ENCODE measurements at regions not wholly inside any gene's neighbourhood (a gene's known extent, or its start where the extent isn't known, plus 50 kb on each side); places are given as distances from the start of the nearest gene placed in this dataset.

DNA sequence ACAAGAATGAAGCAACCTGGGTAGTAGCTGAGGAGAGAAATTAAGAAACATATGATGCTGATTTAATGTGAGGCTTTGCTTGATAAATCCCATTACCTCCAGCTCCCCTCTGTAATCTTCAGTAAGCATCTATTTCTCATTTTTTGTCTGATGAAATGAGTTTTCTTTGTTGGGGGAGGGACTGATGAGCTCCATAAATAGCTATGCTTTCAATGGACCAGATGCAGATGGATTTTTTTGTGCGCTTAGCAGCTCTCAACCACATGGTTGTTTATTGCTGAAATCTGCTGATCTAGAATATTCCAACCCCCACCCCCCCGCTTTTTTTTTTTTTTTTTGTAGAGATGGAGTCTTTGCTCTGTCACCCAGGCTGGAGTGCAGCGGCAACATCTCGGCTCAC lies 1082.0 kb downstream of the RAPGEF2 start:
- TF ChIP-seq, protein P1, sequence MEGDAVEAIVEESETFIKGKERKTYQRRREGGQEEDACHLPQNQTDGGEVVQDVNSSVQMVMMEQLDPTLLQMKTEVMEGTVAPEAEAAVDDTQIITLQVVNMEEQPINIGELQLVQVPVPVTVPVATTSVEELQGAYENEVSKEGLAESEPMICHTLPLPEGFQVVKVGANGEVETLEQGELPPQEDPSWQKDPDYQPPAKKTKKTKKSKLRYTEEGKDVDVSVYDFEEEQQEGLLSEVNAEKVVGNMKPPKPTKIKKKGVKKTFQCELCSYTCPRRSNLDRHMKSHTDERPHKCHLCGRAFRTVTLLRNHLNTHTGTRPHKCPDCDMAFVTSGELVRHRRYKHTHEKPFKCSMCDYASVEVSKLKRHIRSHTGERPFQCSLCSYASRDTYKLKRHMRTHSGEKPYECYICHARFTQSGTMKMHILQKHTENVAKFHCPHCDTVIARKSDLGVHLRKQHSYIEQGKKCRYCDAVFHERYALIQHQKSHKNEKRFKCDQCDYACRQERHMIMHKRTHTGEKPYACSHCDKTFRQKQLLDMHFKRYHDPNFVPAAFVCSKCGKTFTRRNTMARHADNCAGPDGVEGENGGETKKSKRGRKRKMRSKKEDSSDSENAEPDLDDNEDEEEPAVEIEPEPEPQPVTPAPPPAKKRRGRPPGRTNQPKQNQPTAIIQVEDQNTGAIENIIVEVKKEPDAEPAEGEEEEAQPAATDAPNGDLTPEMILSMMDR (IDR thresholded peaks at IDR 0.05; ENCODE audit: low read depth, low read length): no peak
- DNase-seq (ENCODE audit: extremely low read depth, low read depth): no peak

GRCh38 chr4:160193787-160194186 lies 1090.9 kb downstream of the RAPGEF2 start:
- TF ChIP-seq, protein P1 (IDR thresholded peaks at IDR 0.05; ENCODE audit: low read depth, low read length): no peak
- DNase-seq (ENCODE audit: extremely low read depth, low read depth): no peak

- no peak for DNase-seq (ENCODE audit: extremely low read depth, low read depth)
- TF ChIP-seq, protein P1 (IDR thresholded peaks at IDR 0.05; ENCODE audit: low read depth, low read length): no peak
These were observed 1091.8 kb downstream of the RAPGEF2 start for GRCh38 chr4:160194716-160195115.

GRCh38 chr4:160202802-160203201 lies 1099.9 kb downstream of the RAPGEF2 start:
- TF ChIP-seq, protein P1 (IDR thresholded peaks at IDR 0.05; ENCODE audit: low read depth, low read length): no peak
- no peak for DNase-seq (ENCODE audit: extremely low read depth, low read depth)

DNA sequence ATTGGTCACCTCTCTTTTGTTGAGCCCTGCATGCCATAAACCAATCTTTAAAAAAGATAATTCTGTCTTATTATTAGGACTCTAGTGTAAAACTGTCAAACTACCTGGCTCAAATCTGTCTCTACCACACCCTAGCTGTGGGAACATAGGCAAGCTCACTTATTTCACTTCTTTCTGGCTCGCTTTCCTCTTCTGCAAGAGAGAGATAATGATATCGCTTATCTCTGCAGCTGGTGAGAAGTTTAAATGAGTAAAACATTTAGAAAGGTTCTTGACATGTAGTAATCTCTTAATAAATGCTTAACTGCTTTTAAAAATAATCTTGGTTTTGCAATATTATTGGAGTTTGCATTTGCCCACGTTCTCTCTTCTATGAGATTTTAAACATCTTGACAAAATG lies 1109.2 kb downstream of the RAPGEF2 start:
- TF ChIP-seq, protein P1 (IDR thresholded peaks at IDR 0.05; ENCODE audit: low read depth, low read length): no peak
- no peak for DNase-seq (ENCODE audit: extremely low read depth, low read depth)

- DNase-seq (ENCODE audit: extremely low read depth, low read depth): no peak
- TF ChIP-seq, protein P1 (IDR thresholded peaks at IDR 0.05; ENCODE audit: low read depth, low read length): no peak
These were observed 1110.5 kb downstream of the RAPGEF2 start for GRCh38 chr4:160213366-160213765.

GRCh38 chr4:160217352-160217751 lies 1114.5 kb downstream of the RAPGEF2 start:
- no peak for DNase-seq (ENCODE audit: extremely low read depth, low read depth)
- TF ChIP-seq, protein P1 (IDR thresholded peaks at IDR 0.05; ENCODE audit: low read depth, low read length): no peak

All from AG09319 (cell line).